Smooth muscle cell (in vitro differentiated cells): ENCODE measurements at regions not wholly inside any gene's neighbourhood (a gene's known extent, or its start where the extent isn't known, plus 50 kb on each side); places are given as distances from the start of the nearest gene placed in this dataset.

Experiments used
- DNase-seq: peaks from one replicate; lab custom pipeline; 2025; ENCODE audit not compliant: unreplicated experiment; lab: John Stamatoyannopoulos, UW
- H2AFZ ChIP-seq: fragments of 200-600 bp; sonication (generic); 2 replicates; pipeline ENCODE4 v1.6.0; 2016; ENCODE audit warnings: antibody characterized with exemption, low read depth, mild to moderate bottlenecking
- H3F3A ChIP-seq: fragments of 200-600 bp; sonication (generic); 2 replicates; pipeline ENCODE4 v1.6.0; 2017; ENCODE audit warnings: antibody characterized with exemption, low read depth
- H3K27ac ChIP-seq: fragments of 200-600 bp; sonication (generic); 2 replicates; pipeline ENCODE4 v1.5.1; 2016; ENCODE audit warnings: low read depth, mild to moderate bottlenecking
- H3K27me3 ChIP-seq: fragments of 200-600 bp; sonication (generic); 2 replicates; pipeline ENCODE4 v1.6.1; 2016; ENCODE audit warnings: low read depth, mild to moderate bottlenecking
- H3K36me3 ChIP-seq: fragments of 200-600 bp; sonication (generic); 2 replicates; pipeline ENCODE4 v1.5.1; 2016; ENCODE audit warnings: low read depth
- H3K4me1 ChIP-seq: fragments of 200-600 bp; sonication (generic); 2 replicates; pipeline ENCODE4 v1.5.1; 2016; ENCODE audit warnings: low read depth
- H3K4me2 ChIP-seq: fragments of 200-600 bp; sonication (generic); 2 replicates; pipeline ENCODE4 v1.6.0; 2016; ENCODE audit warnings: mild to moderate bottlenecking
- H3K4me3 ChIP-seq: fragments of 200-600 bp; sonication (generic); 2 replicates; pipeline ENCODE4 v1.5.1; 2016; ENCODE audit warnings: mild to moderate bottlenecking
- H3K79me2 ChIP-seq: fragments of 200-600 bp; sonication (generic); 2 replicates; pipeline ENCODE4 v1.6.0; 2016; ENCODE audit warnings: low read depth, mild to moderate bottlenecking
- H3K9ac ChIP-seq: fragments of 200-600 bp; sonication (generic); 2 replicates; pipeline ENCODE4 v1.6.0; 2016; ENCODE audit warnings: low read depth
- H3K9me3 ChIP-seq: fragments of 200-600 bp; sonication (generic); replicated peaks from 2 replicates; pipeline ENCODE4 v1.5.1; 2016; ENCODE audit warnings: low read depth
- H4K20me1 ChIP-seq: fragments of 200-600 bp; sonication (generic); 2 replicates; pipeline ENCODE4 v1.6.0; 2016; ENCODE audit warnings: low read depth
- CTCF ChIP-seq: fragments of 200-600 bp; sonication (generic); IDR thresholded peaks from 2 replicates; pipeline ENCODE4 v1.5.1; 2017; ENCODE audit warnings: borderline replicate concordance, mild to moderate bottlenecking, antibody characterized with exemption; ENCODE audit not compliant: insufficient read depth, poor library complexity, severe bottlenecking
- WGBS: methylation state at CpG from one replicate; pipeline ENCODE4 v1.1.7; 2016; ENCODE audit warnings: low lambda C conversion rate; 5-methylcytosine and 5-hydroxymethylcytosine counted together

- 94% methylated on average over 3 of the region's 3 CpGs for WGBS
- no peaks in the 10 kb centered on the region for H3K27me3 ChIP-seq
- H3K4me3 ChIP-seq, result no peak overlapping the region
- no peaks in the 10 kb centered on the region for H3K36me3 ChIP-seq
- H4K20me1 ChIP-seq, result no peaks in the 10 kb centered on the region
- no peak for TF ChIP-seq CTCF
- H3K79me2 ChIP-seq, result no peaks in the 10 kb centered on the region
- no peaks in the 10 kb centered on the region for H3K9me3 ChIP-seq
- no peak overlapping the region for H3K27ac ChIP-seq
- no peaks in the 10 kb centered on the region for H3F3A ChIP-seq
- DNase-seq, result no peak
- H3K4me2 ChIP-seq, result no peak overlapping the region
- H3K4me1 ChIP-seq, result no peaks in the 10 kb centered on the region
- H2AFZ ChIP-seq, result no peak overlapping the region
- H3K9ac ChIP-seq, result no peak overlapping the region
Measured at GRCh38 chr3:74004386-74004785, 379.6 kb upstream of the PDZRN3 start.

GRCh38 chr3:74003734-74004133 lies 379.0 kb upstream of the PDZRN3 start:
- Histone ChIP-seq H2AFZ (no peak overlapping the region), H3K79me2 (no peaks in the 10 kb centered on the region)

GRCh38 chr3:74001436-74001835 lies 376.7 kb upstream of the PDZRN3 start:
- Histone ChIP-seq H2AFZ (no peak overlapping the region), H3K36me3 (no peaks in the 10 kb centered on the region), H3K4me3 (no peak overlapping the region), H3K9ac (no peak overlapping the region), H3K9me3 (no peaks in the 10 kb centered on the region), H3K4me2 (no peak overlapping the region), H3K79me2 (no peaks in the 10 kb centered on the region), H3K27me3 (no peaks in the 10 kb centered on the region), H4K20me1 (no peaks in the 10 kb centered on the region), H3K4me1 (no peaks in the 10 kb centered on the region), H3K27ac (no peak overlapping the region), H3F3A (no peaks in the 10 kb centered on the region)
- no peak for DNase-seq
- WGBS, result 85% methylated on average over 2 of the region's 2 CpGs
- no peak for TF ChIP-seq CTCF

More at GRCh38 chr3:74003734-74004133, 379.0 kb upstream of the PDZRN3 start:
- H3K4me3 ChIP-seq, result no peak overlapping the region
- no peaks in the 10 kb centered on the region for H3K36me3 ChIP-seq
- H3F3A ChIP-seq, result no peaks in the 10 kb centered on the region
- no peaks in the 10 kb centered on the region for H3K27me3 ChIP-seq
- no peak overlapping the region for H3K27ac ChIP-seq
- no peak overlapping the region for H3K9ac ChIP-seq
- no peaks in the 10 kb centered on the region for H4K20me1 ChIP-seq
- no peak for TF ChIP-seq CTCF
- no peak overlapping the region for H3K4me2 ChIP-seq
- no peaks in the 10 kb centered on the region for H3K4me1 ChIP-seq
- DNase-seq, result no peak
- WGBS, result 91% methylated on average over 5 of the region's 5 CpGs
- no peaks in the 10 kb centered on the region for H3K9me3 ChIP-seq

GRCh38 chr3:74000725-74001124 lies 376.0 kb upstream of the PDZRN3 start:
- H3K79me2 ChIP-seq, result no peaks in the 10 kb centered on the region
- H3K9ac ChIP-seq, result no peak overlapping the region
- H3K4me2 ChIP-seq, result no peak overlapping the region
- H3K27me3 ChIP-seq, result no peaks in the 10 kb centered on the region
- no peaks in the 10 kb centered on the region for H3K9me3 ChIP-seq
- H3K27ac ChIP-seq, result no peak overlapping the region
- no peak overlapping the region for H2AFZ ChIP-seq
- H3K36me3 ChIP-seq, result no peaks in the 10 kb centered on the region
- H3K4me1 ChIP-seq, result no peaks in the 10 kb centered on the region
- no peak for TF ChIP-seq CTCF
- no peak overlapping the region for H3K4me3 ChIP-seq
- no peaks in the 10 kb centered on the region for H3F3A ChIP-seq
- WGBS, result 97% methylated on average over 1 of the region's 1 CpG
- H4K20me1 ChIP-seq, result no peaks in the 10 kb centered on the region
- DNase-seq, result no peak
